ENCODE measurements at regions not wholly inside any gene's neighbourhood (a gene's known extent, or its start where the extent isn't known, plus 50 kb on each side); places are given as distances from the start of the nearest gene placed in this dataset.
A peak's percentile ranks its signal among the peaks of the same experiment; 100 is the strongest.

GRCh38 chr19:23855676-23856075, 59.0 kb upstream of the ZNF726 start:
- Histone ChIP-seq H3K27ac (no peak overlapping the region), H3K4me3 (no peak overlapping the region), H3K4me1 (no peaks in the 10 kb centered on the region), H3K9me3 (no peaks in the 10 kb centered on the region), H3K36me3 (no peaks in the 10 kb centered on the region), H3K27me3 (no peaks in the 10 kb centered on the region)
- DNase-seq (no peak), ATAC-seq (no peak)
- TF ChIP-seq CTCF (IDR thresholded peaks at IDR 0.05): no peak
- intact Hi-C loops (cut with DNase I): no loop called here

- no peak overlapping the region for H3K4me3 ChIP-seq
- no peak overlapping the region for H3K27ac ChIP-seq
- TF ChIP-seq CTCF (IDR thresholded peaks at IDR 0.05): no peak
- no peaks in the 10 kb centered on the region for H3K36me3 ChIP-seq
- no peaks in the 10 kb centered on the region for H3K27me3 ChIP-seq
- no peaks in the 10 kb centered on the region for H3K4me1 ChIP-seq
- H3K9me3 ChIP-seq: peaks cover 6% of the 10 kb centered on the region
- ATAC-seq (no peak), DNase-seq (no peak)
- intact Hi-C loops (cut with DNase I): no loop called here
Observed at GRCh38 chr19:23851966-23852365, 62.7 kb upstream of the ZNF726 start.

GRCh38 chr19:23832717-23833327, 74.1 kb upstream of the ZNF681 start:
- no peak for TF ChIP-seq CTCF (IDR thresholded peaks at IDR 0.05)
- Histone ChIP-seq H3K27ac (no peak overlapping the region), H3K4me3 (no peak overlapping the region), H3K27me3 (no peaks in the 10 kb centered on the region), H3K36me3 (no peaks in the 10 kb centered on the region), H3K4me1 (no peaks in the 10 kb centered on the region), H3K9me3 (peaks cover 59% of the 10 kb centered on the region)
- DNase-seq (no peak), ATAC-seq (no peak)
- intact Hi-C loops (cut with DNase I): no loop called here

- Histone ChIP-seq H3K27me3 (no peaks in the 10 kb centered on the region), H3K9me3 (peaks cover 20% of the 10 kb centered on the region), H3K36me3 (no peaks in the 10 kb centered on the region), H3K4me1 (no peaks in the 10 kb centered on the region), H3K4me3 (no peak overlapping the region), H3K27ac (no peak overlapping the region)
- ATAC-seq: no peak
- no peak for TF ChIP-seq CTCF (IDR thresholded peaks at IDR 0.05)
- intact Hi-C loops (cut with DNase I): no loop called here
- no peak for DNase-seq
Observed at GRCh38 chr19:23823952-23824389, 65.3 kb upstream of the ZNF681 start.

- H3K27ac ChIP-seq: no peak overlapping the region
- H3K36me3 ChIP-seq: no peaks in the 10 kb centered on the region
- TF ChIP-seq CTCF (IDR thresholded peaks at IDR 0.05): no peak
- no peak overlapping the region for H3K4me3 ChIP-seq
- no peak for ATAC-seq
- H3K27me3 ChIP-seq: no peaks in the 10 kb centered on the region
- peaks cover 20% of the 10 kb centered on the region for H3K9me3 ChIP-seq
- DNase-seq: no peak
- no peaks in the 10 kb centered on the region for H3K4me1 ChIP-seq
- intact Hi-C loops (cut with DNase I): no loop called here
Observed at GRCh38 chr19:23822735-23823134, 64.0 kb upstream of the ZNF681 start.

- no peak for DNase-seq
- Histone ChIP-seq H3K36me3 (no peaks in the 10 kb centered on the region), H3K27ac (no peak overlapping the region), H3K4me3 (no peak overlapping the region), H3K9me3 (peaks cover 6% of the 10 kb centered on the region), H3K4me1 (no peaks in the 10 kb centered on the region), H3K27me3 (no peaks in the 10 kb centered on the region)
- peak; percentile 47 for ATAC-seq
- TF ChIP-seq CTCF (IDR thresholded peaks at IDR 0.05): peak; percentile 29
- intact Hi-C loops (cut with DNase I): no loop called here
Observed at GRCh38 chr19:23817519-23817918, 58.8 kb upstream of the ZNF681 start.
